GM19397 (cell line): ENCODE measurements at regions not wholly inside any gene's neighbourhood (a gene's known extent, or its start where the extent isn't known, plus 50 kb on each side); places are given as distances from the start of the nearest gene placed in this dataset.

Experiments used
- ATAC-seq: cut with Tn5 transposase; IDR thresholded peaks from one replicate; pipeline ENCODE4 v1.9.1; 2021; ENCODE audit warnings: mild to moderate bottlenecking, moderate library complexity; ENCODE audit not compliant: unreplicated experiment

DNA sequence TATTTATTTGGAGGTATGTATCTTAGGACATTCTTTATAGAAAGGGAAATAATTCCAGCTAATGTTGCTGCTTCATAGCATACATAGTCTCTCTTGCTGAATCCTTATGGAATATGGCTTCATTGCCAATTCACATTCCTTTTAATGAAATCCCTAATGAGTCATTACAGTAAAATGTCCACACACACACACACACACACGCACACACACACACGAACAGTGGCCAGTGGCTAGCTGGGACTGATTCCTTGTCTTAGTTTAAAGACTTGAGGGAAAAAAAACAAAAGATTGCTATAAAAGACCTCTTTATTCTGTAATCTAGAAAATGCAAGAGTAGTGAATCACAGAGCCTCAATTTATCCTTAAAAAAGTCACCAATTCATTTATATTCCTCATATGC, 301.6 kb downstream of the SLITRK6 start:
- no peak for ATAC-seq

DNA sequence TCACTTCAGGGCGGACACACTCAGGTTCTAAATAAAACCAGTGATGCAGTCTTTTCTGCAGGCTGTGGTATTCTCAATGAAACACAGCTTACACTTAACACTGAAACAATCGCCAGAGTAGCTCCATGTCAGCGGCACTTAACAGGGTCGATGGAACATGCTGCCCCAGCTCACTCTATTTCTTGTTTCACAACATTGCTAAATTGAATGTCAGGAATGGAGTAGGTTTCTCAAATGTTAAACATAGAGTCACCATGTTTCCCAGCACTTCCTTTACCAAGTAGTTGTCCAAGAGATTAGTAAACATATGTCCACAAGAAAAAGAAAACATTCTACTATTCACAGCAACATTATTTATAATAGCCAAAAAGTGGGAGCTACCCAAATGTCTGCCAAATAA, 306.9 kb downstream of the SLITRK6 start:
- no peak for ATAC-seq

DNA sequence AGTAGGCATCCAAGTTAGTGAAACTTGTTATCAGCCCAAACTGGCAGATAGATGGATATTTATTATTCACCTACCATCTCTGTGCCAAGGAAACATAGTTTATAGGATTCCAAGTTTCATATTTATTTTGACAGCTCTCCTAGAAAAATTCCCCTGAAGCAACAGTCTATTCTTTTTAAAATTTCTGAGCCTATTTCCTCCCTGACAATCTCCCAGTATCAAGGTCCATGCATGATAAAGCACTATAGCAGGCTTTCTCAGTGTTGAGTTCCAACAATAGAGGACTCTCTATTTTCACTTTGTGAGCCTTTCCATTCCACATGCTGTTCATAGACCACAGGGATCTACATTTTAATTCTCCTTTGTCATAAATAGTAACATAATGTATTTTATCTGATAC, 312.6 kb downstream of the SLITRK6 start:
- ATAC-seq, result no peak

DNA sequence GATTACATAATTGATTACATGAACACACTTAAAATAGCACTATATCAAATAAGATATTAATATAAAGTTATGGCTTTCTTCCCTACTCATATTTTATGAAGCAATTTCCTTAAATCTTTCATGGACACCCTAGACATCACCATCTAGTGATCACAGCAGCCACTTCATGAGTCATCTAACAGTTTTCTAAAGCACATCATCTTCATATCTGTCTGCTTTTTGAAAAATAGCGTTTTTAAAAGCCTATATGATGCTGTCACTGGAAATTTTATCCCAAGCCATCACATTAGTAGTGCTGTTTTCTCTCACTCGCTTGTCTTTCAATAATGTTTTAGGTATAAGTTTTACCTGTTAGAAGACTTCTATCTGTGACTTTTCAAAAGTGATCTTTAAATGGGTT, 326.1 kb downstream of the SLITRK6 start:
- ATAC-seq, result no peak

DNA sequence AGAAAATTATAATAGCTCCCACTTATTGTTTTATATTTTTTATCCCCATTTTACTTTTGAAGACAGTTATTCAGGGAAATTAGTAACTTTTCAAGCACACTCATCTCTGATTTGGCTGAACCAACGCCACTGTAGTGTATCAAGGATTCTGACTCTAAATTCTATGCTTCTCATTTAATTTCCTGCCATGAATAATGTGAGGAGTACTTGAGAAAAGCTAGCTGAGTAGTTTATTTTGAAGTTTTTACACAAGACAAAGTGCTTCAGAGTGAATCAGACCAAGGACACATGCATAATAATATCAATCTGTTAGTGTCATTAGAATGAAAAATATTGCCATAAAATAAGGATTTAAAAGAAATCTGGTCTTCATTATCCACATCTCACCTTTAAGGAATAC, 329.9 kb downstream of the SLITRK6 start:
- no peak for ATAC-seq

DNA sequence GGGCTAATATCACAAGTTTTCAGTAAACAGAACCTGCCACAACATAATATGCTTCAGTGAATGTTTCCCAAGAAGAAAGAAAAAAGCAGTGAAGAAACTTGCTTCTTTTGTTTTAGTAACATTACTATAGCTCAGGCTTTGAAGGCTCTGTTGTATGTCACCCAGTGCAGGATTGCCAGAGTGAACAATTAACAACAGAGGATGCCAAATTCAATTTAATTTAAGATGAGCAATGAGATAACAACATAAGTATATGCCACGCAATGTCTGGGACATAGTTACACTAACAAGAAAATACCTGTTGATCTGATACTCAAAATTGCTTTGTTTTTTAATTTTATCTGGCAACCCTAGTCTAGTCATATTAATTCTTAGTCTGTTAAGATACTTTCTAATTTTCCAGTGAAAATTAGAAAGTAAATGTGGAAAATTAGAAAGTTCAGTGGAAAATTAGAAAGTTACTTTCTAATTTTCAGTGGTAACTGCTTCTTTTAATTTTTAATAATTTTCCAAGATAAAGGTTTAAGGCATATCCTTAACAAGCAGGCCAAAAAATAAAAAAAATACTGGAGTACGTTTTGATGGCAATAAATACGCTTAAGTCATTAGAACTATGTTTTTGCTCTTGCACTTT, 336.3 kb downstream of the SLITRK6 start:
- no peak for ATAC-seq

DNA sequence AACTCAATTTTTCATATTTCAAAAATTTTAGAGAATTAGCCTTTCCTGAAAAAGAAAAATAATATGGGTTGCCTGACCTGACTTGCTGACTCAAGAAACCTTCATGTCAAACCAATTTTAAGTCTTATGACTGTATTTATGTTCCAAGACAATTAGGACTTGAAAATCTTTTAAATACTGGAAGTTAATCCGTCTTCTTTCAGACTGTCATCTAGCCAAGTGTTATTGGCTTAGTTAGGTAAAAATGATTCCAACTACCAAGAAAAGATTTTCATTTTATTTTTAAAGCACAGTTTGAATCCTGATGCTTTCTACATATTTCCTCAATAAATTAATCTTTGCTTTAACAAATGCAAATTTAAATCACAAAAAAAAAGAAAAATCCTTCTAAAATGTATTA, 337.6 kb downstream of the SLITRK6 start:
- no peak for ATAC-seq

DNA sequence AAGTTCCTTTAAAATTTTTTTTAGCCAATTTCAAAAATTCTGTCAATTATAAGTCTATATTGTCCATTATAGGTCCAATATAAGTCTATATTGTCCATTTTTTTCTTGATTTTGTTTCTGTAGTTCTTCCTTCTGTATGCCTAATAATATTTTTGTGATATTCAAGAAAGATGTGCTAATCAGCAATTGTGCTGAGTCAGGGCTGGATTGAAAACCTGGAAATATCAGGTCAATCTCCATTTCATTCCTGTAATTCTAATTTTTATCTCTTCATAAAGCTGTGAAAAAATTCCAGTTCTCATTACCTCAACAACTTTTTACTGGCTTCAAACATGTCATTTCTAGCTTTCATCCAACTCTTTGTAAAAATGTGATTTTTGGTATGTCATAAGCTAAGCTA, 353.7 kb downstream of the SLITRK6 start:
- ATAC-seq, result no peak

DNA sequence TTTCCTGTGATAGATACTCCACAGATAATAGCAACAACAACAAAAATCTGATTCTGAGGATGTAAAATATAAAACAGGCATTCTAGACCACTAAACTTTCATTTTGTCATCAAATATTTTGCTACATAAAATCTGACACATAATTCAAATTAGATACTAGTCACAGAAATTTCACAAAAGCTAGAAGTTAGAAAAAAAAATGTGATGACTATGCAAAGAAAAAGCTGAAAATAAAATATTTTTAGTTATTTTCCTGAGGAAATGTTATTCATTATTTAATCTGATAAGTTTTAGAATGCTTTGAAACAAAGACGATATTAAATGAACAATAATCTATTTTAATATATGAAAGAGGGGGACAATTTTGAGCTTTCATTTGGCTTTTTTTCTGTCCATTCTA, 357.2 kb downstream of the SLITRK6 start:
- ATAC-seq, result no peak

DNA sequence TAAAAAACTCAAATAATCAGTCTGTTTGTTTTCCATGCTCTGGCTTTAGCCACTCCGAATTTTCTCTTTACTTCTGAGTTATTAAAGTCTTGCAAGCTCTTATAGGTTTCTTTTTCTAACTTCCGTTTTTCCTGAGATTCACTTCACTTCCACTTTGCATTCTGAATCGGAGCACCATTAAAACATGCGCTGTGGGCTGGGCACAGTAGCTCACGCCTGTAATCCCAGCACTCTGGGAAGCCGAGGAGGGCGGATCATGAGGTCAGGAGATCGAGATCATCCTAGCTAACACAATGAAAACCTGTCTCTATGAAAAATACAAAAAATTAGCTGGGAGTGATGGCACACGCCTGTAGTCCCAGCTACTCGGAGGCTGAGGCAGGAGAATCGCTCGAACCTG, 357.9 kb downstream of the SLITRK6 start:
- ATAC-seq, result no peak

DNA sequence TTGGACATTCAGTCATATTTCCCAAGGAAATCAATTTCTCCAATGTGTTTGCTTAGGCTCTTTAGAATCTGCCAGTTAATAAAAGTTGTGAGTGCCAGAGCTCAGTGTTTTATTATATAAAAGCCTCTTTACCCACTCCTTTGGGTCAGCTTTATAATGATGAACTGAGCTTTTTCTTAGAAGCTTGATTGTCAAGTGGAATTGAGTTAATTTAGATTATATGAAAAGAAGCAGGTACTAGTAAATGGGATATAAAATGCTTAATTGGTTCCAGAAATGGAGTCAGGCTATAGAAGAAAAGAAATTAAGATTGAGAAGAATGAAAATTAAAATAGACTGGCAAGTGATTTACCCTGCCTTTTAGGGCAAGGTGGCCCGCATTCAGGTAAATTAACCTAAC, 363.2 kb downstream of the SLITRK6 start:
- ATAC-seq, result no peak

DNA sequence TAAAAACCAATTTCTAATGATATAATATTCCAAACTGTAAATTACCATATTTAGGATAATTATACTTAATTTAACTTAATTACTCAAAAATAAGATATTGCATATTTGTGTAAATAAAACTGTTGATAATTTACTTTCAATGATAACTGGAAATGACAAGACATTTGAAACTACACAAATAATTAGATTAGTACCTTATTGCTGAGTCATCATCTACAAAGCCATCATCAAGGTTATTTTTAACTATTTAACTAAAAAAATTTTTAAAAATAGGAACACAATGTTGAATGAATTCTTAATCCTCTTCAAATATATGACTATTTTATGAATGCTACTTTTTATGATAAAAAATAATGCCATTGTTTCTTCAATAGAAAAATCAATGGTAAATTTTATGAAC, 364.3 kb downstream of the SLITRK6 start:
- no peak for ATAC-seq

DNA sequence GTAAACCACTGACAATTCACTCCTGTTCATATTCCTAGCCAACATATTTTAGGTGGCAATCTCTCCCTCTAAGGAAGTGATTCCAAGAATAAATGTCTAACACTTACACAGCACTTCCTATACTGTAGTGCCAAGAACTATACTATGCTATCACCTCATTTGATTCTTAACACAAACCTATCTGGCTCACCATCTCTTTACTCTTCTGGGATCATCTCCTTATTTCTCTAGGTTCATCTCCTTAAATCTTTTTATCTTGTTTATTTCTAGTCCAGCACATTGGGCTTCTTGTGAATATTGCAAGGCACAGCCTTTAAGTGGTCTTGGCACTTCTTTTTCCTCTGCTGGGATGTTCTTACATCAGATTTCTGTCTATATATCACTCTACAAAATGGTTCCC, 366.3 kb downstream of the SLITRK6 start:
- ATAC-seq, result no peak

DNA sequence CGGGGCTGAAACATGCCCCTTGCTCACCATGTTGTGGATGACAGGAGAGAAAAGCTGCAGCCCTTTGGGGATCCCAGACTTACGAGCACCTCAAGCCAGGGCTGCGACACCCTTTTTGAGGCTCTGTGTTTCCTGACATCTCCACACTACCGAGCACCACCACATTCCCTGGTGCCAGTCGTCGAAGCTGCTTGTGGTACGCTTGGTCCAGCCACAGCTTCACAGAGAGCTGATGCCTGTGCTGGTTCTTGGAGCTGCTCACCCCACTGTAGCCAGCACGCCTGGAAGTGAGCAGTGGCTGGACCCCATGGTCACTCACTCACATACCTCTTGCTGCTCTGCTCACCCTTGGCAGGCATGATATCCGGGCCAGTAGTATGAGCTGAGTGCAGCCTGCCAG, 367.5 kb downstream of the SLITRK6 start:
- no peak for ATAC-seq

DNA sequence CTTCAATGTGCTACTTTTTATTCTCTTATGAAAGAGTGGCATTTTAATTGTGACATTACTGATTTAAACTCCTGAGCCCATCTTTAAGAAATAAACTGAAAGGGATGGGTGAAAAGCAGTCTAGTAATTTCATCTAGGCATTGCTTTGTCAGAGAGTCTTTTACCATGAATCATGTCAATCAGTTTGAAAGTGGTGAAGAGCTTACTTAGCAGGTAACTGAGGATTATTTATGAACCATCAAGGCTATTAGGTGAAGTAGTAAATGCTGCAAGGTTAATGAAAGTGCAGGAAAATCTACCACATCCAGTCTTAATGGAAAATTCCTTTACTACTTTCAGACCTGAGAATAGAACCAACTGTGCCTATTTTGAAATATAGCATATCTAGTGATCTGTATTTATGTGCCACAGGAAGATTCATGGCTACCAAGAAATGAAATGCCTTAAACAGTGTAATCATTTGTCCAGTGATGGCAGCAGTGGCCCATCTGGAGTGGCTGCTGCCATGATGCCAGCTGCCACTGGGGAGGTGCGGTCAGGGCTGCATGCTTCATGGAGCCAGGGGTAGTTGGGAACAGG, 368.9 kb downstream of the SLITRK6 start:
- no peak for ATAC-seq

DNA sequence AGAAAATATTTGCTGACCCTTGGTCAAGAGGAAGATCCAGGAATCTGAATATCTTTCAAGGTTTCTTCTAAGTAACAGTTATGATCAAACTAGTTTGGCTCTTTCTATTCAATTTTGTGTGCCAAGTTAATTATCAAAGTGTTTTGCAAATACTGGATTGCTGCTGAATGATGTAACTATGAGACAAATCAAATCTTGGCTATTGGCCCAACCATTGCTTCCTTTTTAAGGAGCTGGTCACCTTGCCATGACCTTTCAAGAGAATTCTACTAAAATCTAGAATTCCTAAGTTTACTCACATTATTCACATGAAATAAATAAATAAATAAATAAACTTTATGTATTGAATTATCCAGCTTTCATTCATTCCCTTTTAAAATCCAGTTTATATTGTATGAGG, 371.8 kb downstream of the SLITRK6 start:
- ATAC-seq, result no peak

DNA sequence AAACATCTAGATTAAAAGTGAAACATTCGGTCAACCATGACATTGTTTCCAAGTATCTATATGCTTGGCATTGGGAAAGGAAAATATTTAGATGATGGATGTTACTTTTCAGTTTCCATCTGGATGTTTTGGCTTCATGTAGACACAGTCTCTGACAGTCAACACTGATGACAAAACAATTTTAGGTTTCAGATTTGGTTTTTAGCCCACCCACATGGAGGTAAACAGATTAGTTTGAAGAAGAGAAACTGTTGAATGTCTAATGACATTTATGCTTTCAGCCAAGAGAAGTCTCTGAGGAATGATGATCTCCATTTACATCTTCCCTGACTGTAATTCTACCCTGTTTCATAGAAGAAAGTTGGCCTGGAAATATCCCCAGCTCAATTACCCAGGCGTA, 379.1 kb downstream of the SLITRK6 start:
- ATAC-seq, result no peak

DNA sequence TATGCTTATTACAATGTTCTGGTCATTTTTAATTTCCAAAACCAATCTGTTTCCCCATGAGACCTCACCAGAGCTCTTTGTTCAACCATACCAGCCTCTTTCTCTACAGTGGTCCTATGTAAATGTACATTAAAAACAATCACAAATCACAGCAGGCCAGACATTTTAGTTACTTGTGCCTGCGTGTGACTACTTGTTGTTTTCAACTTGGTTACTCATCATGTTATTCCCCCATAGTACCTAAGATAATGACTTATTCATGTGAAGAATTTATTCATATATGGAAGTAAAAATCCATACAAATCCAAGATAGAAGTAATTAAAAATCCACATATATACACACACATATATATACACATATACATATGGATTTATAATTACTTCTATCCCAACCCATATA, 379.6 kb downstream of the SLITRK6 start:
- no peak for ATAC-seq

DNA sequence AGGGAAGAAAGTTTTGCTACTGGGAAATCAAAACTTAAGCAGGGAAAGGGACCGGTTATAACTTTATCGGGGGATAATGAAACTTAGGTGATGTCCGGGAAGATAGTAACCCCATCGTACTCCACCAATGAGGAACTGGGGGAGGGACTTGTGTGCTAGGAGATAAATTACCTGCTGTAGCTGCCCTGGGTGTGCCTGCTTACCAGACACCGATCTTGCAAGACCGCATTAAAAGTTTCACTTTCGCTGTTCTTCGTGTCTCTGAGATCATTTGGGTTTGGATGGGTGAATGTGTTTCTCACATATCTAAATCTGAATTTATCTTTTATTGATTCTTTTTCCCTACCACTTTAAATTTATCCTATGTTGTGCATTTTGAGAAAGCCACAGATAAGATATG, 381.4 kb downstream of the SLITRK6 start:
- ATAC-seq, result no peak

DNA sequence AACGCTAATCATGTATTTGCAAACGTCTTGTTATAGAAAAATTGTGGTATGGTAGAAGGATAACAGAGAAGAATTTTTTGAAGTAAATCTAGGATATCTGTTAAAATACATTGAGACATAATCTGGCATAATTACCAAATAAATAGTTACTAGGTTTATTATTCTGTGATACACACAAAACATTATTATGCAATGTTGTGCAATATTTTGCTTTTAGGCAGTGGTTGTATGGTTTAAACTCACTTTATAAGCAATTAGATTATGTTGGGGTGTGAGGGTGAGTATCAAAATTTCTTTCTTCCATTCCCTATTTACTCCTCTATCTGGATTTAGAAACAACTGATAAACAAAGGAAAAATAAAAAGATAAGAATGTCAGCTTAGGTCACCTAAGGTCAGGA, 385.6 kb downstream of the SLITRK6 start:
- ATAC-seq, result no peak

DNA sequence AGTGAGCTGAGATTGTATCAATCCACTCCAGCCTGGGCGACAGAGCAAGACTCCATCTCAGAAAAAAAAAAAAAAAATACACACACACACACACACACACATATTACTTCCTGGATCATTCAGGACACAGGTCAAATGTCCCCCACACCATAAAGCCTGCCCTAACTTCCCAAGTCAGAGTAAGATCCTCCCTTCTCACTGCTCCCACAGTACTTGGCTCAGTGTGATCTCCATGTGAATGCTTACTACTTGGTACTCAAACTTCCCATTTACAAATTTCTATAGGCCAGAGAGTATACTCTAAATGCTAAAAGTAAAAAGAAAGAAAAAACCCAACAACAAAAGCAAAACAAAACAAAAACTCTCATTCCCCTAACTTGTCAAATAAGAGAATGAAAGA, 386.8 kb downstream of the SLITRK6 start:
- no peak for ATAC-seq

DNA sequence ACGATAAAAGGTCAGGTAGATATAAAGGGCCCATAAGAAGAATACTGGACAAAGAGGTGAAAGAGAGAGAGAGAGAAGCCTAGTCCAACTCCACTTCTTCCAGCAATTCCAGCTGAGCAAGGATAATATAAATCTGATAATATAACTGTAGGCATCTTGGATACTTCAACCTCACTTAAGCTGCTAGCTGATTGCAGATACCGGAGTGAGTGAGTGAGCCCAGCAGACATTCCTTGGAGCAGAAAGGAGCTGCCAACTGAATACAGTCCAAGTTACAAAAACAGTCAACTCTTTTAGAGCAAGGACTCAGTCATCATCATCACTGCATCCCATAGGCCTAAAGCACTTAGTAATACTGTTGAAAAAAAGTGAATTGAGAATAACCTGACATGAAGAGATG, 387.6 kb downstream of the SLITRK6 start:
- ATAC-seq, result no peak

DNA sequence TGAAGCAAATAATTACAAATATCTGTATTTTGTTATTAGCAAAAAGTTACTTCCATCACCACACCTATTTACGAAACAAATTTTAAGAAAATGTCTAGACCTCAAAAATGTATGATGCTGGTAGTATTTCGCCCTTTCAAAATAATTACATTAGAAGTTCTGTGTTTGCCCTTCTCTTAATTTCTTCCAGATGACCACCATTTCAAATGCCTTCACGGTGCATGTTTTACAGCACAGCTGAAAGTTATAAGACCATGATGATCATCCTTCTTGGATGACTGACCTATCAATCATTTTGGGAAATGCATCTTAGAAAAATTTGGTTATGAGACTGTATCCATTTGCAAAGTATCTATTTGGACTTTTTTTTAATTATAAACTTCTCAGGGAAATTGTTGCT, 390.8 kb downstream of the SLITRK6 start:
- no peak for ATAC-seq
